Ectodermal cell (in vitro differentiated cells): ENCODE measurements at regions not wholly inside any gene's neighbourhood (a gene's known extent, or its start where the extent isn't known, plus 50 kb on each side); places are given as distances from the start of the nearest gene placed in this dataset.

ENCODE experiments used
- H3K27ac ChIP-seq: 2 replicates; pipeline ENCODE4 v1.7.0; 2013; ENCODE audit warnings: mild to moderate bottlenecking, low read depth, low read length; ENCODE audit not compliant: insufficient read depth, poor library complexity, severe bottlenecking
- H3K27me3 ChIP-seq: 2 replicates; pipeline ENCODE4 v1.7.0; 2013; ENCODE audit warnings: mild to moderate bottlenecking, low read length; ENCODE audit not compliant: insufficient read depth, control insufficient read depth, poor library complexity, severe bottlenecking
- H3K36me3 ChIP-seq: one replicate; pipeline ENCODE4 v1.7.0; 2013; ENCODE audit warnings: low read length; ENCODE audit not compliant: control insufficient read depth, insufficient read depth
- H3K4me1 ChIP-seq: one replicate; pipeline ENCODE4 v1.7.0; 2013; ENCODE audit warnings: low read length; ENCODE audit not compliant: control insufficient read depth, insufficient read depth
- H3K4me3 ChIP-seq: 2 replicates; pipeline ENCODE4 v1.7.0; 2013; ENCODE audit warnings: low read depth, low read length, control low read depth; ENCODE audit not compliant: insufficient read depth
- H3K9me3 ChIP-seq: 2 replicates; pipeline ENCODE4 v1.7.0; 2013; ENCODE audit warnings: mild to moderate bottlenecking, low read length, moderate library complexity; ENCODE audit not compliant: control insufficient read depth
- whole genome bisulfite sequencing, 2 experiments: methylation state at CpG; one replicate each; pipeline ENCODE4 v1.1.7; 2013; ENCODE audit warnings: missing lambda C conversion rate in 2 of 2; 5-methylcytosine and 5-hydroxymethylcytosine counted together

DNA sequence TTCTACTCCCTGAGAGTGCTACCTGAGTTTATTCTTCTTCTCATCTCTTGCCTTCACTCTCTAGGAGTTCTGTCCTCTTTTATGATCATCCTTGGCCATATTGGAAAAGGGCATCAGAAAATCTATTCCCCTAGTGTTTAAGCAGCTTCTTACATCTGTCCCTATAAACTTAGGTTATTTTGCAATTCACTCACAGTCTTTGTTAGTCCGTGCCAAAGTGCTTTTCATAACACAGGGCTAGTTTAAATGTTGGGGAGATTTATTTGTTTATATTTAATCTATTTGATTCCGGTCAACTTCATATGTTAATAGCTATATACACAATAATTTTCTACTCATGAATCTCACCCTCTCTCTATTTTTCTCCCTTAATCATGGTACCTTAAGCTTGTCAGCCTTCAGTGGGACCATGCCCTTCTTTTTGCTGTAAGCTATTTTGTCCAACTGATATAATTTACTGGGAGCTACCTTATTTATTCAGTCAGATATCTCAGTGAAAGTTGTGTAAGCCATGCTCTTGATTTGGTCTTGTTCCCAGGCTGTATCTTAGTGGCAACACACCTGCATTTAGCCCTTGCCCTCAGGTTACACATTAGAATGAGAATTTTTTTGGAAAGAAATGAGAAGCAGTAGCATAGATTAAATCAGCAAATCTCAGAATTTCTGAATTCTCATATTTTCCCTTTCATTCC, 106.3 kb upstream of the SMYD2 start:
- Histone ChIP-seq H3K9me3 (no peaks in the 10 kb centered on the region), H3K27me3 (no peaks in the 10 kb centered on the region), H3K4me1 (no peaks in the 10 kb centered on the region), H3K4me3 (no peak overlapping the region), H3K36me3 (no peaks in the 10 kb centered on the region), H3K27ac (no peak overlapping the region)
- 33 to 50% methylated on average over 1 of the region's 2 CpGs for WGBS, 2 experiments

DNA sequence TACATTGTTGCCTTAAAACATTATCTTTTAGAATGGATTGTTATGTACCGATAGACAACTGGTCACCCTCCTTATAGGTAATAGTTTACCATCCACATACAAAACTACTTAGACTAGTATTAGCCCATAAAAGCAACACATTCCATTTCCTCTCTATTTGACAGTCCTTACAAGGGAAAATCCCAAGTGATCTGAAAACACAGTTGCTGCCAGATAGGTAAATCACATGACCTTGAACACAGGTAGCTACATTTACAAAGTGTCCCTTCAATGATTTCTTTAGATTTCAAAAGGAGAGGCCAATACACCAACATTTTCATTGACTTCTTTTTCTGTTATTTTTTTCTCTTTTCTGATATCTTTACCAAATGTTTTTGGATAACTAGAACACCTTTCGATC, 102.9 kb upstream of the SMYD2 start:
- WGBS, 2 experiments: 96 to 100% methylated on average over 2 of the region's 2 CpGs
- no peaks in the 10 kb centered on the region for H3K27me3 ChIP-seq

GRCh38 chr1:214184992-214185391, 96.0 kb upstream of the SMYD2 start:
- H3K36me3 ChIP-seq: no peaks in the 10 kb centered on the region
- peaks cover 38% of the 10 kb centered on the region for H3K27me3 ChIP-seq
- 61 to 65% methylated on average over 2 of the region's 2 CpGs for WGBS, 2 experiments
- peaks cover 20% of the 10 kb centered on the region for H3K4me1 ChIP-seq
- no peak overlapping the region for H3K4me3 ChIP-seq
- no peaks in the 10 kb centered on the region for H3K9me3 ChIP-seq
- no peak overlapping the region for H3K27ac ChIP-seq

More for the DNA sequence above, 102.9 kb upstream of the SMYD2 start:
- Histone ChIP-seq H3K27ac (no peak overlapping the region), H3K36me3 (no peaks in the 10 kb centered on the region), H3K4me1 (no peaks in the 10 kb centered on the region), H3K9me3 (no peaks in the 10 kb centered on the region), H3K4me3 (no peak overlapping the region)

DNA sequence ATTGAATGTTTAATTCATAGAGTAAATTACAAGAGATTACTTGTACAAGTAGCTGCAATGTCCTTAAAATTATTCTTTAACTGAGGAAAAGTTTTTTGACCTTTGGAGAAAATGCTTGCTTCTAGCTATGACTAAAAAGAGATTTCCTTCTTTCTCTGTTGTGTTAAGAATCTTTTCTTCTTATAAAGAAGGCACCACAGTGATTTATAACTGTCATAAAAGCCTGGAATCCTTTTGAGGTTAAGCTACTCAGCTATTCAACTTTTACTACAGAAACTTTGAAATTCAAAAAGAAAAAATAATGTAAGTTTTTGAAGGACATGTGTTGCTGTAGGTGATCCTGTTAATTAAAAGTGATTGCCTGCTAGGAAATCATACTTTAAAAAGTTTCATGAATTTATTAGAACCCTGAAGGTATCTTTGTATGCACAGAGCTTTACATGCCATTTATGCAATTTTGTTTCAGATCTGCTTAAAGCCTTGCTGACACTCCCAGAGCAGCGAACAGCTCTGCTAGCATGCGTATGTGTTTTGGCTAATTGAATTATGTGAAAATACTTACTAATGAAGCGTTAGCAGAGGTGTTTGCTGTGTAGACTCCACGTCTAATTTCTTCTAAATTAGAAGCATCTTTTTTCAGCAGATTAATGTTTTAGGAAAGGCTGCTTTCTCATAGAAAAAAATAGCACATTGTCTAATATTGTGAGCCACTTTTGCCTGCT, 94.7 kb upstream of the SMYD2 start:
- H3K4me1 ChIP-seq: peaks cover 20% of the 10 kb centered on the region
- H3K27me3 ChIP-seq: peaks cover 38% of the 10 kb centered on the region
- no peaks in the 10 kb centered on the region for H3K9me3 ChIP-seq
- no peak overlapping the region for H3K4me3 ChIP-seq
- WGBS, 2 experiments: 67 to 78% methylated on average over 4 of the region's 4 CpGs
- H3K27ac ChIP-seq: no peak overlapping the region
- no peaks in the 10 kb centered on the region for H3K36me3 ChIP-seq

DNA sequence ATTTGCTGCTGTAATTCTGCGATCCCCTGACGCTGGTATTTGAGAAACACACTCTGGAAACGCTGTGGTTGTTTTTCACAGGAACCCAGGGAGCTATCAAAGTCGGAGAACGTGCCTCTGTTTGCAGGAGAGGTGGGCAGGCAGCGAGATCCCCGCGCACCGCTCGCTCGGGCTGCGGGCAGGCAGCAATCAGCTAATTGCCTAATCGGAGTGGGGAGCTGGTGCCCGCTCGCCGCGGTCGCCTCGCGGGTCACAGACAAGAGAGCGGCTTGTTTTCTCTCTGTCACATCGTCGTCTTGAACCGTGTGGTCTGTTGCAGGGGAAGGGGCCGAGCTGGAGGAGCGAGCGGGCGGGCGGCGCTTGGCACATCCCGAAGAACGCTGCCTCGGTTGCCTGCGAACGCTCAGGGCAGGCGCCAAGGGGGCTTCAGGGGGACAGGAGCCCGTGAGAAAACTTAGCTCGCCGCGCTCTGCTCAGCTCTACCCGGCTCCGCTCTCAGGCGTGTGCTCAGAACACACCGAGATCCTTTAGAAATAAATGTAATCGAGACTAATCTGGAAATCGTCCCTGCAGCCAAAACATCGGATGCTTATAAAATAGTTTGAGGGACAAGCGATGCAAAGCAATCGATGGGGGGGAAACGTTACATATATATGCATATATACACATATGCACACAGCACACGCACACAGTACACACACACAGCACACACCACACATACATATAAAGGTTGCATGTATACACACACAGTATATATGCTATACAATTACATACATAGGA, 93.6 kb upstream of the SMYD2 start:
- Histone ChIP-seq H3K4me1 (peaks cover 20% of the 10 kb centered on the region), H3K4me3 (peak overlapping the region; percentile 31), H3K27me3 (peaks cover 38% of the 10 kb centered on the region), H3K36me3 (no peaks in the 10 kb centered on the region), H3K9me3 (no peaks in the 10 kb centered on the region), H3K27ac (no peak overlapping the region)
- 7 to 9% methylated on average over 47 to 50 of the region's 51 CpGs for WGBS, 2 experiments

- 31 to 35% methylated on average over 7 of the region's 7 CpGs for WGBS, 2 experiments
- Histone ChIP-seq H3K36me3 (no peaks in the 10 kb centered on the region), H3K4me3 (no peak overlapping the region), H3K9me3 (no peaks in the 10 kb centered on the region), H3K27me3 (peaks cover 38% of the 10 kb centered on the region), H3K27ac (no peak overlapping the region), H3K4me1 (peaks cover 24% of the 10 kb centered on the region)
Measured at GRCh38 chr1:214187933-214188332, 93.0 kb upstream of the SMYD2 start.

DNA sequence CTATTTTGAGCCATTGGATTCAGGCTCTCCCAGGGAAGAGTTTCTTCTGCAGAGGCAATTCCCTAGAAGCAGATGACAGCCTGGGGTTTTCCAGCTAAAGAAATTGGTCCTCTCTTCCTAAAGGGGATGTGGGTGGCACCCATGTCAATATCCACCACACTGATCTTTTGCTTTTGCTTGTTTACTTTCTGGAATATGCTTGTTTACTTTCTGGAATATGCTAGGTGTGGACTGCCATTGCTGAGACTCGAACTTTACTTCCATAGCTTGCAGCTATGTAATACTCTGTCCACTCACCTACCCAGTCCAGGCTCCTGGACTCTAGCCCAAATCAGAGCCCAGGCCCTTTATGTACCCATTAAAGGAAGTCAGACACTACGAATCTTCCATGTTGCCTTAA, 92.1 kb upstream of the SMYD2 start:
- H3K27ac ChIP-seq: no peak overlapping the region
- H3K36me3 ChIP-seq: no peaks in the 10 kb centered on the region
- H3K9me3 ChIP-seq: no peaks in the 10 kb centered on the region
- H3K4me1 ChIP-seq: peaks cover 33% of the 10 kb centered on the region
- WGBS, 2 experiments: 90 to 93% methylated on average over 2 of the region's 2 CpGs
- peaks cover 38% of the 10 kb centered on the region for H3K27me3 ChIP-seq
- H3K4me3 ChIP-seq: no peak overlapping the region

GRCh38 chr1:214192825-214193643, 87.9 kb upstream of the SMYD2 start:
- Histone ChIP-seq H3K27me3 (peaks cover 10% of the 10 kb centered on the region), H3K36me3 (no peaks in the 10 kb centered on the region), H3K4me3 (no peak overlapping the region), H3K9me3 (no peaks in the 10 kb centered on the region), H3K27ac (peak overlapping the region; percentile 70), H3K4me1 (peaks cover 20% of the 10 kb centered on the region)
- 30 to 33% methylated on average over 13 of the region's 13 CpGs for WGBS, 2 experiments

DNA sequence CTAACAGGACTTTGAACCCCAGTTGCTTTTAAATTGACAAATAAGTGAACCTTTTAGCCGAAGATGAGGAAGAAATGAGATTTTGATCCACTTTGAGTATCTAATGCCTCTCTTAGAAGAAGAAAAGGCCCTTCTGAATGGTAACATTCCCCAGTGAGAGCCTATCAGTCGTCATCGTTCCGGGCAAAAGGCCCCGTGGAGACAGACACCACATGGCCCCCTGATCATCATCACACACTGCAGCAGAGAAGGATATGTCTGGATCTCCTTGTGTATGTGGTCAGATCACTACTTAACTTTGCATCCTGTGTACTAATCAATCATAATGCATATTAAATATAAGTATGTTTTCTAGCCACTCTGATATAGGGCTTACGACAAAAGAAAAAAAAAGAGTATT, 87.3 kb upstream of the SMYD2 start:
- Histone ChIP-seq H3K4me3 (no peak overlapping the region), H3K27ac (no peak overlapping the region), H3K36me3 (no peaks in the 10 kb centered on the region), H3K4me1 (peaks cover 19% of the 10 kb centered on the region), H3K9me3 (no peaks in the 10 kb centered on the region), H3K27me3 (peaks cover 3% of the 10 kb centered on the region)
- WGBS, 2 experiments: 79 to 86% methylated on average over 6 of the region's 6 CpGs
